H1 (cell line): ENCODE measurements at regions not wholly inside any gene's neighbourhood (a gene's known extent, or its start where the extent isn't known, plus 50 kb on each side); places are given as distances from the start of the nearest gene placed in this dataset.

Experiments used
- CHD1 ChIP-seq: IDR thresholded peaks from 2 replicates; pipeline ENCODE4 v1.6.1; 2012; ENCODE audit warnings: low read depth, low read length, improper control_type of control experiment
- NRF1 ChIP-seq: IDR thresholded peaks from 2 replicates; pipeline ENCODE4 v1.6.1; 2011; ENCODE audit warnings: mild to moderate bottlenecking, low read depth, low read length, improper control_type of control experiment
- RXRA ChIP-seq: IDR thresholded peaks from 2 replicates; pipeline ENCODE4 v1.6.1; 2011; ENCODE audit warnings: low read depth, mild to moderate bottlenecking, low read length, moderate library complexity; ENCODE audit not compliant: insufficient read depth
- SIRT6 ChIP-seq: IDR thresholded peaks from one replicate; pipeline ENCODE4 v1.7.1; 2012; ENCODE audit warnings: low read length, inconsistent platforms
- TAF1 ChIP-seq: IDR thresholded peaks from 2 replicates; pipeline ENCODE4 v1.6.1; 2011; ENCODE audit warnings: mild to moderate bottlenecking, low read depth, low read length

GRCh38 chr6:164068527-164068926 is 654.0 kb downstream of the QKI start (continued):
- no peak for TF ChIP-seq SIRT6
- TF ChIP-seq CHD1, result no peak
- no peak for TF ChIP-seq TAF1
- no peak for TF ChIP-seq NRF1
- TF ChIP-seq RXRA, result no peak
